ENCODE measurements at regions not wholly inside any gene's neighbourhood (a gene's known extent, or its start where the extent isn't known, plus 50 kb on each side); places are given as distances from the start of the nearest gene placed in this dataset.

DNA sequence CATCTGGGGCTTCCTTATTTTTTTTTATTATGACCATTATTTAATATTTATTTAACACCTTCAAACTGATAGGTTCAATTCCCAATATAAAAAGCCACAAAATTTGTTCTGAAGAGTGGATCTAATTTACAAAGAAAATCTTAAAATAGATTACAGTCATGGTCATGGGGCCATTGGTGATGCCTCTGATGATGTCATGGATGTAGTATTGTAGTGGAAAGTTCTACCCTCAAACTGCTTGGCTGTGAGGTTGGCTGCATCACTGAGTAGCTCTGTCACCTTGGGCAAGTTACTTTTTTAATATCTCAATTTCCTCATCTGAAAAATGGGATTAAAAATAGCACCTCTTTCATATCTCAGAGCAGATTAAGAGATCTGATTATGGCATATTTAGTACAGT is 128.5 kb downstream of the DKK1 start:
- DNase-seq, result no peak

DNA sequence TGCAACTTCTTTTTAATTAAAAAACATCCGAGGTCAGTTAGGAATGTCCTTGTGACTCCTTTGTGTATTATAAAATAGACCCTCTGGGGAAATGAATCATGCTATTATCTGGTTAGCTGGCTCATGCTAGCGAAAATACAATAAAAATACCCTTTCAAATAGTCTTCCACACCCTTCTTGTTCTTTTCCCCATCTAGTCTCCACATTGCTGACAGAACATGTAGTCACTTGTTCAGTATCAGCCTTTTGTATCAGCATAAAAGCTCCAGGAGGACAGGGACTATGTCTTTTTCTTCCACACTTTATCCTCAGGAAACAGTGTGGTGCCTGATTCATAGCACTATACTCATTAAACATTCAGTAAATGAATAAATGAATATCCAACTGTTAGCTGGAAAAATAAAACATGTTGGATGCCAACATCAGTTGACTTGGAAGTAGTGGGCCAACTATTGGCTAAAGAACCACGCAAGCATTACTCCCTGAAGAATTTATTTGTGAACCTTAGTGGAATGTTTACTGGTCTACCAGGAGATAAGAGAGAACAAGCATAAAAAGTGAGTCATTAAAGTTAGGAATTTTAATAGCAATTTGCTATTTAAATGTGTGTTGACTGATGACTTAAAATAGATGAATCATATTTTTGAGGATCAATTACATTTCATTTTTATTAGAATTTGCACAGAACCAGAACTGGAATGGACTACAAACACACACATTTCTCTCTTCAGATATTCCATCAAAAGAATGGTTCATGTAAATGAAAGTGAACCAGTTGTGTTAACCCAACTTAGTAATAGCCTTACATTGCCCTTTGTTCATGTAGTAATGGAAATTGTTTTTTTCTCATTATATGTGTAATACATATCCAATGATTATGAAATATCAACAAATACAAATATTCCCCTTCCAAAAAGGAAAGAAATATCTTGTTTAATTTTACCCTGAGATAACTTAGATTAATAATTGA is 129.6 kb downstream of the DKK1 start:
- DNase-seq, result no peak

GRCh38 chr10:52446391-52446790 is 132.3 kb downstream of the DKK1 start:
- no peak for DNase-seq

- no peak for DNase-seq
Measured at GRCh38 chr10:52447931-52448353, 133.9 kb downstream of the DKK1 start.

DNA sequence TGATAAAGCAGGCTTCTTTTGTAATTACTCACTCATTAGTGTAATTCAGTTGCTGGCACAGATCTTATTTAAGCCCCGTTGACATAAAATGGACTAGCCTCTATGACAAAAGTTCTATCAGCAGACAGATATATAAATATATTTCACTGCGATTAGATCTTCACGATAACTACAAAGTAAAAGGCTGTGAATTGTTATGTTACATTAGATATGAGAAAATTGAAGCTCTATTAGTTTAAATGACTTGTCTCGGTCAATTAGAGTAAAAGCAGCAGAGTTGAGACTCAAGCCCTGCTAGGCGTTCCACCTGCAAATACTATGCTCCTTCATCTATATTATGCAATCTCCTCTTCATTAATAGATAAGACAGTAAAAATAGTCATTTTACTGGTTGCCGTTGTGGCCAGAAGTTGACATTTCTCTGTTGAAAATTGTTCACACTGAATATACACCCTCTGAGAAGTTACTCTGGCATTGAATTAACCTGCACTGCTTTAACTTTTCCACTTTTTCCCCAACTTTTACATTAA is 136.7 kb downstream of the DKK1 start:
- no peak for DNase-seq

DNA sequence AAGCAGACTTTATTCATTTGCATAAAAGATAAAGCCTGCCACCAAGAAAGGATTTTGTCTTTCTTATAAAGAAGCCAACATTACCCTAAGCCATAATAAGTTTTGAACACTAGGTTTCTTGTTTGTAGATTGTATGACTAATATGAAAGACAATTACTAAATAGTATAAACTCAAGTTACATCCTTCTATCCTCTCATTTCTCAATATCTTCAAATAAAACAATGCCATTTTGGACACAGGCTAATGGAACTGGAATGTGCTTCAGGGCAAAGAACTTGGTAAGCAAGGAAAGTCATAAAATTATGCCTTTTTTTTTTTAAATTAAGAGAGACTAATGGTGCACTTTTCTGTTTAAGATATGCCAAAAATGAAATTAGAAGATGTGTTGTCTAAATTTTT is 137.7 kb downstream of the DKK1 start:
- no peak for DNase-seq

DNA sequence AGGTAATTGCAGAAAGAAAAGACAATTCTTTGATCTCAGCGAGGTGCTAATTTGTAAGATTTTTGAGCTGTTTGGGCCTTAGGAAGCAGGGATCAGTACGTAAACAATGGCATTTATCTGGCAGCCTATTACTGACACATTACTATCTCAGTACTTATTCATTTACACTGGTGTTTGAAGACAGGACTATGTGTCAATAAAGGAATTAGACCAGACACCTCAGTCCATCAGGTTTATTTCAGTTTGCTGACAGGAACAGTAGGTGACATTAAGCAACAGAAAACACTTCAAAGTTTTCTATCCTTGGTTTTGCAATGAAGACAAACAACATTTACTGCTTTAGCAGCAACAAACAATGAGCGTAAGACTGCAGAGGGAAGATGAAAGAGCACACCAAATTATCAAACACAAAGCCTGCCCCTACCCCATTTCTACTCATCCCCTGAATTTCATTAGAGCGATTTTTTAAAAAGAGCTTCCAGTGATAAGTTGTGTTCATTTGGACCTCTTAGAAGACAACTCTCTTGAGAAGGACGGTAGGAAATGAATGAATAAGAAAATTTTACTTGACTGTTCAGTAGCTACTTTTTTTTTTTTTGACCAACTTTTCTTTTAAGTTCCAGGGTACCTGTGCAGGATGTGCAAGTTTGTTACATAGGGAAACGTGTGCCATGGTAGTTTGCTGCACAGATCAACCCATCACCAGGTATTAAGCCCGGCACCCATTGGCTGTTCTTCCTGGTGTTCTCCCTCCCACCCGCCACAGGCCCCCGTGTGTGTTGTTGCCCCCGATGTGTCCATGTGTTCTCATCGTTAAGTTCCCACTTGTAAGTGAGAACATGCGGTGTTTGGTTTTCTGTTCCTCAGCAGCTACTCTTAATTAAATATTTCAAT is 138.8 kb downstream of the DKK1 start:
- no peak for DNase-seq

DNA sequence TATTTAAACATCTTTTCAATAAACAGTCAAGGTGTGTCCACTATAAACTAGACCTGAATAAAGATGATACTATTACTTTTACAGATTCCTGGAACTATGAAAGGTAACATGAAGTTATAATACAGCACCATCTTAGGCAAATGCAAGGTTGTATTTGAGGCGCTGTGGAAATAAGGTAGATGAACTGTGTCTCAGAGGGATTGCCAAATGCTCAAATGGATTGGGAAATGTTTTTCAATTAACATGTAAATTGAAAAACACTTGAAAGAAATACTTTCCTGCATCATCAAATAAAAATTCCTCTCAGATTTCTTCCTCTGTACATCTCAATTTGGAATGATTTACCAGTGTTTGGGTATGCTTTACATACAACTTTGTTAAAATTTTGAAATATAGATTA is 139.4 kb downstream of the DKK1 start:
- no peak for DNase-seq

DNA sequence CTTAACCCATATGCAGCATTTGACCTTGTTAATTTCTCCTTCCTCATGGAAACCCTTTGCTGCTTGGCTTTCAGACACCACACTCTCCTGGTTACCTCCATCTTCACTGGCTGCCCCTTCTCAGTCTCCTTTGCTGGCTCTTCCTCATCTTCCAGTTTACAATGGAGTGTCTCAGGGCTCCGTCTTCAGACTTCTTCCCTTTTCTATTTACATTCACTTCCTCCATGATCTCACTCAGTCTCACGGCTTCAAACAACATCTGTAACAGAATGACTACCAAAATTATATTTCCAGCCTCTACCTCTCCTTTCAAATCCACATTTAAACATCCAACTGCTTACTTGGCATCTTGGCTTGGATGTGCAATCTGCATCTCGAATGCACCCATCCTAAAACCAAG is 140.4 kb downstream of the DKK1 start:
- DNase-seq, result no peak

GRCh38 chr10:52455098-52455497 is 141.0 kb downstream of the DKK1 start:
- no peak for DNase-seq

- DNase-seq, result no peak
Measured at GRCh38 chr10:52459097-52459496, 145.0 kb downstream of the DKK1 start.

DNA sequence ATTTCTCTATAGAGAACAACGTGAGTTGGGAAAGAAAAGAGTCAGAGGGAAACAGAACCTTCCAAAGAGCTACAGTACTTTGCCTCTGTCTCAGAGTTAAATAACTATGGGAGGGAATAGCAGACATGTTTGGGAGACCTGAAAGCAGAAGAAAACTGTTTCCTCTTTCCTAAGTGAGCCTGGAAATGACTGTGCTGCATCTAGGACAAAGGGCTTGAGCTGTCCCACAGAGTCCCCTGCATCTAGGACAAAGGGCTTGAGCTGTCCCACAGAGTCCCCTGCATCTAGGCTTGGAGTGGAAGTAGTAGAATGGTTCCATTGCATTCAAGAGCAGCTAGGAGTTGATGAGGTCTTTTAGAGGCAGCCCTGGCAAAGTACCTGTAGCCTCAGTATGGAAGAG is 149.7 kb downstream of the DKK1 start:
- no peak for DNase-seq

- no peak for DNase-seq
Measured at GRCh38 chr10:52464368-52465124, 150.5 kb downstream of the DKK1 start.

DNA sequence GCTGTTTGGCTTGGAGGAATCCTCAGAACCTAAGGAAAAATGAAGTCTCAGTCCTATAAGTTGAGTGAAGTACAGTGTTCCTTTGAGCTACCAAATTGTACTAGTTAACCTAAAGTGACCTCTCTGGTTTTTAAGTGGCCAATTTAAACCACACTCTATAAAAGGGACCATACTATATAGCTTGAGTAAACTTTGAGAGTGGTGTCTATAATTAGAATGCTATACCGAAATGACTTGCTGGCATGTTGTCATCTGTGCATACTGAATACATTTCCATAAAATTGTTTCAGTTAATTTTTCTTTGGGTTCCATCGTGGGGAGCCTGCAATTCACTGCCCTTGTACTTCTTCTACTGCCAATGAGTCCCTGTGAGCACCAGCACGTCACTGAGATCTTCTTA is 151.1 kb downstream of the DKK1 start:
- DNase-seq, result no peak

DNA sequence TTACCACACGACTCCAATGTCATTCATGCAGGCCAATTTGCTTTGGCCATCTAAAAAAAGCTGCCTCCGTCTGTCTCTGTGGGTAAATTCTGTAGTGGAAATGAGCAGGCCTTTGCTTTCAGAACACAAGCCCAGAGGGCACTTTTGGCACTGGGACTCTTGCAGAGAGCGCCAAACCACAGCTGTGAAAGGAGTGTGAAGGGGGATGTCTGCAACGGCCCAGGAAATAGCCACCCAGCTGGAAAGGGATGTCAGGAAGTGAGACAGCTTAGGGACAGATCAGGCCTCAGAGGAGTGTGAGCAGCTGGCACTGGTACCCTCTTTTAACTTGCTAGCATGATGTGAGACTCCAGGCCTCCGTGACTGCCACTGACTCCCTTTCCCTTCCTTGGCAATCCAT is 152.4 kb downstream of the DKK1 start:
- DNase-seq, result peak in 1 of 2 experiments; percentile 1

DNA sequence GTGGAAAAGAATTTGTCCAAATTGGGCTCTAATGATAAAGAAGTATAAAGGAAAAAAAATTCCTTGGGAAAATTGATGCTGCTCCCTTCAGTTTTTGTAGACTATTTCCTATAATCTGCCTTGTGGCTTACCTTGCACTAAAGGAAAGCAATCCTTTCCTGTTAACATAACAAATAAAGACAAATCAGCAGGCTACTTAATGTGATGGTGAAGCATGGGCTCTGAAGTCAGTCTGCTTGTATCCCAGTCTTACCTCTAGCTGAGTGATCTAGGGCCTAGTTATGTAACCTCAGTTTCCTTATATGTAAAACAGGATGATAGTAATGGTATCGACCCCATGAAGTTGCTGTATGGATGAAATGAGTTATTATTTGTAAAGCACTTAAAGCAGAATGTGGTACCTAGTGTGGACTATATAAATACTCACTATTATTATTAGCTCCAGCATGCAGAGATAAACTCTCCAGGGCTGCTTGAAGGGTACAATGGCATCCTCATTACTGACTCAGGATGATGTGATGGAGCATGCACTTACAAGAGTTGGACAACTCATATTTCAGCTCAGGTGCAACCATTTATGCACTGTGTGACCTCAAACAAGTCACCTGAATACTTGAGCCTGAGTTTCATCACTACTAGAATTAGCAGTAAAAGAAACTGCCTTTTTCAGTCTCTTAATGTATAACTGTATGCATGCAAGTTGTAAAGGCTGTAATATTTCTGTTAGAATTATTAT is 156.1 kb downstream of the DKK1 start:
- DNase-seq, result no peak

DNA sequence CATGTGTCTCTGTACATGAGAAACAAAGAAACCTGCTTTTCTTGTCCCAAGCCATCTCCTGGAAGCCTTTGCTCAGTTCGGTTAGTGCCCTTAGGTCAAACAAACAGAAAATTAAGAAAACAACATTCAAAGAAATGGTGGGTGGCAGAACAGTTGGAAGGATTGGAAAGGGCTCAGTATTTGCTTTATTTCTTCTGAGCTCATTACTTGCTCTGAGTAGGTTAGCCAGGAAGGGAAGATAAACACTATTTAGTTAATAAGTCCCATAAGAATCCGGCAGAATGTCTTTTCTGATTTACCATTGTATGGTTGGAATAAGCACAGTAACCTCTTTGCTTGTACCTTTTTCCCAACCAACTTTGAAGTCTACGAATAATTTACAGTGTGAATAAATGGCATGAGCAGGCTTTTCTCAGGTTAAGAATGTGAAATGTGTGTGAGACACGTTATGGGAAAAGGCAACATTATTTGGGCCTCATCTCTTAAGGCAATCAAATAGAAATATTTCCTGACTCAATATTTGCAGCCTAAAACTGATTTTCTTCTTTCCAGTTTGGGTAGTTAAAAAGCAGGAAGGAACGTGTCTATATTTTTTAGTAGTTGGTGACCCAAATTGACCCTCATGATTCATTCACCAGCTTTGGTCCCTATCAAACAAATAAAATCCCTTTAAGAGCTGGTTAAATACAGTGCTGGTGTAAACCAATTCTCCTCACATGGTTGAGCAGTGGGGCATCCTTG is 158.5 kb downstream of the DKK1 start:
- DNase-seq, result no peak

DNA sequence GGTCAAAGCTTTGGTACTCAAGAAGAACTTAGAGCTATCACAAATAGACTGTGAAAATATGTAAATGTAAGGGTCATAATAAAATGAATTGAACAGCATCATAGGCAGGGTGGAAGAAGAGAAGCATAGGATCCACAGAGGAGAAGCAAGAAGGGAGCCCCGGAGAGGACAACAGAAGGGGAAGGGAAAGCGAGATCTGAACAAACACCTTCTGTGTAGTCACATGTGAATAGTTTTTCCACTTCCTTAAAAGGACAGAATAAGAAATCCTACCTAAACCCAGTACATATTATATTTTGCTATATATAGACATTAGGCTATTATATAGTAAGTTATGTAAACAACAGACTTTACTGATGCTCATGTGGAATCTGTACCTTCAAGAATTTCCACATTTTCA is 160.2 kb downstream of the DKK1 start:
- DNase-seq, result no peak

- DNase-seq, result no peak
Measured at GRCh38 chr10:52477305-52477704, 163.2 kb downstream of the DKK1 start.

DNA sequence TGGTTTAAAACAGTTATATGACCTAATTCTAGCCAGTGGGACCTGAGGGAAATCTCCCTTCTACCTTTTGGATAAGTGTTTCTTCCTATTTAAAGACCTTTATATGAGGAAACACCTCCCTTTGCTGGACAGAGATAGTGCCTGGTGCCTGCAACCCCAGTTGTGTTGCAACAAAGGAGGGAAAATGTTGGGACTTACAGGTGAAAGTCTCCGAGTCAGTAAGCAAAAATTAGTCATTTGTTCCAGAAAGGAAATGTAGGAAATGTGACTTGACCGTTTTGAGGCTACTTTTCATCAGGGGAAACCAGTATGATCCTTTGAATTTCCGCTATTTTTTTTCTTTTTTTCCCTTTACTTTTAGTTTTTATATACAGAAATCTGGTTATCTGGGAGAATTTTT is 165.5 kb downstream of the DKK1 start:
- DNase-seq, result no peak

- DNase-seq, result no peak
Measured at GRCh38 chr10:52481986-52482555, 168.0 kb downstream of the DKK1 start.
